Left forelimb (tissue), 1 donor: ENCODE measurements at regions not wholly inside any gene's neighbourhood (a gene's known extent, or its start where the extent isn't known, plus 50 kb on each side); places are given as distances from the start of the nearest gene placed in this dataset.
"Not testable (repeated sequence)": the region's sequence is repeated elsewhere in the genome, so short reads cannot be mapped to it uniquely, and the experiment has no call there.

ENCODE experiments used
- DNase-seq: peaks from one replicate; pipeline ENCODE4 v3.0.0-alpha.2; 2018; ENCODE audit warnings: low spot score

DNA sequence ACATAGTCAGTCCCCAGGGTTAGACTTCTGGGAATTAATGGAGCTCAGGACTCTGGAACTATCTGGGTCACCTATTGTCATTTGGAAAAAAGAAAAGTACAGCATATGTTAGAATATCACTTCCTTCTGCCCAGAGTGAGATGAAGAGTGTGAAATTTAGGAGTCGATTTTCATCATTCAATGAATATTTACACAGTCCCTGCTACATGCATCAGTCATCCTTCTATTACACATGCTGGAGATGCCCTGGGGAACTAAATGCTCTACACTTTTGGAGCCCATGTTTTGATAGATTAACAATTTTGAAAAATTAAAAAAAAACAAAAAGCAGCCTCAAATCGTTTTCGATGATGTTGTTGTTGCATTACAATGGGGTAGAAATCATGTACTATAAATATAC lies 315.4 kb downstream of the ALDH8A1 start:
- no peak for DNase-seq

DNA sequence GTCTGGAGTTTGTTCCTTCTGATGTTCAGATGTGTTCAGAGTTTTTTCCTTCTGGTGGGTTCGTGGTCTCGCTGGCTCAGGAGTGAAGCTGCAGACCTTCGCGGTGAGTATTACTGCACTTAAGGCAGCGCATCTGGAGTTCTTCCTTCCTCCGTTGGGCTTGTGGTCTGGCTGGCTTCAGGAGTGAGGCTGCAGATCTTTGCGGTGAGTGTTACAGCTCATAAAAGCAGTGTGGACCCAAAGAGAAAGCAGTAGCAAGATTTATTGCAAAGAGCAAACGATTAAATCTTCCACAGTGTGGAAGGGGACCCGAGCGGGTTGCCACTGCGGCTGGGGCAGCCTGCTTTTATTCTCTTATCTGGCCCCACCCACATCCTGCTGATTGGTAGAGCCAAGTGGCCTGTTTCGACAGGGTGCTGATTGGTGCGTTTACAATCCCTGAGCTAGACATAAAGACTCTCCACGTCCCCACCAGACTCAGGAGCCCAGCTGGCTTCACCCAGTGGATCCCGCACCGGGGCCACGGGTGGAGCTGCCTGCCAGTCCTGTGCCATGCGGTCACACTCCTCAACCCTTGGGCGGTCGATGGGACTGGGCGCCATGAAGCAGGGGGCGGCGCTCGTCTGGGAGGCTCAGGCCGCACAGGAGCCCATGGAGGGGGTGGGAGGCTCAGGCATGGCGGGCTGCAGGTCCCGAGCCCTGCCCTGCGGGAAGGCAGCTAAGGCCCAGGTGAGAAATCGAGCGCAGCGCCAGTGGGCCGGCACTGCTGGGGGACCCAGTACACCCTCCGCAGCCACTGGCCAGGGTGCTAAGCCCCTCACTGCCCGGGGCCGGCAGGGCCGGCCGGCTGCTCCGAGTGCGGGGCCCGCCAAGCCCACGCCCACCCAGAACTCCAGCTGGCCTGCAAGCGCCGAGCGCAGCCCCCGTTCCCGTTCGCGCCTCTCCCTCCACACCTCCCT lies 315.3 kb upstream of the SGK1 start:
- DNase-seq: not testable (repeated sequence)

DNA sequence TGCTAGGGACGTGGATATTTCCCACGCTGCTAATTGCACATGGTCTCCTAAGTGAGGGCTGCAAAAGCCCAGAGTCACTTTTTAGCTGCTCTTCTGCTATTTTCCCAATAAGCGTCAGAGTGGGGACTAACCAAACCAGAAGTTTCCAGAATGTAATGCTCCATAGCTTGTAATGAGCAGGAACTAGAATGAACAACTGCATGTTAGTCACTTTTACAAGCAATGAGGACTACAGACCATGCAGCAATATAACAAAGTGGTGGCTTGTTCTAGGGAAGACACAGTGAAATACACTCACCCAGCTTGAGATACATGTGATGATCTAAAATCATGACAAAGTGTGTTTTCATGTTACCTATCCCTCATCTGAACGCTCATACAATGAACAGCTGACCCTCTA lies 314.1 kb upstream of the SGK1 start:
- DNase-seq: no peak

DNA sequence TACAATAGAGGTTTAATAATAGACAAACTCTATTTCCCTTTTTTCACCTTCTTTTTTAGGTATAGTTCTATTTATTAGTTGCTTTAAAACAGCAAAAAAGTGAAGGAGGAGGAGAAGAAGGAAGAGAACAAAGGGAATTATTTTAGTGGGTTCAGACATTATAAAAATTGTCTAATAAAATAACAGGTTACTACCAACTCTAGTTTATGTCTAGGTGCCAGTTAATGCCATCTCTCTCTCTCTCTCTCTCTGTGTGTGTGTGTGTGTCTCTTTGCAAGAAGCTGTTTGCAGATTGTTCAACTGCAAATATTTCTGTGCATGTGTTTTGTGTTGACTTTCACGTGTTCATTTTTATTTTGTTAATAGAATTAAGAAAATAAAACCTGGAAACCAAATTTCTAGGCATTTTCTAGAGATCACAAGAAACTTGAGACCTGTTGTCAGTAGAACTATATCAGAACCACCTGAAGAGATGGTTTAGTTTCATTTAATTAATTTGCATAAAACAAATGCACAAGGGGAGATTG lies 313.5 kb upstream of the SGK1 start:
- DNase-seq: no peak

DNA sequence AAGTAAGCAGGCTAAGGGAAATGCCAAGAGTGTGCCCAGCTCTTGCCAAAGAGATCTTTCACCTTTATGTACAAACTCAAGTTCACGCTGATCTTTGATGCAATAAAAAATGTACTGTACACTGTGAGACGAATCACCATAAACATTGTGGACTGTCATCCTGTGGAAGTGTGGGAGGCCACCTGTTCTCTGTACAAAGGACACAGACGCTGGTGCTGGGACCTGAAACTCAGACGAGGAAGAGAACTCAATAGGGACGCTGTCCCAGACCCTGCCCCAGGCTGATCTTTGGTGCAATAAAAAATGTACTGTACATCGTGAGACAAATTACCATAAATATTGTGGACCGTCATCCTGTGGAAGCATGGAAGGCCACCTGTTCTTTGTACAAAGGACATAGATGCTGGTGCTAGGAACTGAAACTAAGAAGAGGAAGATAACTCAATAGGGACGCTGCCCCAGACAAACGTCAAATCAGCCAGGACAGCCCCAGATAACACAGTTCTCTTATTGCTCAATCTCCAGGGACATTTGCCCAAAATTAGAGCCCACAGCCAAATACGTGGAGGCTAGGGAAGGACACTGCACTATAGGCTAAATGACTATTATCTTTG lies 312.7 kb upstream of the SGK1 start:
- DNase-seq: no peak

DNA sequence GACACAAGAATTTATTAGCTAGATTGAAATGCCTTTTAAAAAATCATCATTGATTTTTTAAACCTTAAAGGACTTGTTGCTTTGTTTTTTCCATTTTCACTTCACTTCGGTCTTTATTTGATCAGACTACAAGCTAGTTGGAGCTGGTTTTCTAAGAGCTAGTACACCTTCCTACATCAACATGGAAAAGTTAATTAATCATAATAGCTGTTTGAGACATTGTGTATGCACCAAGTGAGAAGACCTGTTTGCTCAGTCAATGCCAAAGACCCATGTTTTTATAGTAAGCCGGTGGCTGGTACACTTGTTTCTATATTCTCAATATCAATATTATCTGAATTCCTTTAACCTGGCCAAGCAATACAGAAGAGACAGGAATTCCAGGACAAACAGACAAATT lies 310.2 kb upstream of the SGK1 start:
- DNase-seq: no peak

DNA sequence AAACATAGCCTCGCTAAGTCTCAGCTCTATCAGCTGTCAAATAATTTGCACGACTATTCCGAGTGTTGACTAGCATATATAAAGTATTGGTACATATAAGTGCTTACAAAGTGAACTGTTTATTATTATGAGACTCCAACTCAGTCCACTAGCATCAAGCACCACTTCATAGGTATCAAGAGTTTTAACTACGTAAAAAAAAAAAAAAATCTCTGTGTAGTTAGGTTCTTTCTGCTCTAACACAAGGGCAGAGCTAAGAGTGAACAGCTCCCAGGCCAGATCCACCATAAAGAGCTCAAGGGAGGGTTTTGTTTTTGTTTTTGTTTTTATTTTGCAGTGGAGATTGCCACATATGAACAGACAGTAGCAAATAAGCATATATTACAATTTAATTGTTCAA lies 309.8 kb upstream of the SGK1 start:
- no peak for DNase-seq

DNA sequence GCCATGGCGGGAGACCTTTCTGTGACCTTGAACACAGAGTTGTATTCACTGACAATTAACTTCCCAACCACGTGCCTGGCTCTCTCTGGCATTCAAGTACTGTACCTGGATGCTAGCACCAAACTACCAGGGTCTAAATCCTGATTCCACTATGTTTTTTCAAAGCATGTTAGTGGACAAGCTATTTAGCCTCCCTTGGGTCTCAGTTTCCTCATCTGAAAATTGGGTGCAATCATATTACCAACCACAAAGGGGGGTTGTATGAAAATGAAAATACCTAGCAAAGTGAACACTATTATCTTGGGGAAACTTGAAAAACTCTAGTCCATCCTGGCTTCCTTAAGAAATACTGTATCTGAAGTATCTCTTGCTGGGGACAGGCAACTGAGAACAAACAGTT lies 308.7 kb upstream of the SGK1 start:
- DNase-seq: no peak

DNA sequence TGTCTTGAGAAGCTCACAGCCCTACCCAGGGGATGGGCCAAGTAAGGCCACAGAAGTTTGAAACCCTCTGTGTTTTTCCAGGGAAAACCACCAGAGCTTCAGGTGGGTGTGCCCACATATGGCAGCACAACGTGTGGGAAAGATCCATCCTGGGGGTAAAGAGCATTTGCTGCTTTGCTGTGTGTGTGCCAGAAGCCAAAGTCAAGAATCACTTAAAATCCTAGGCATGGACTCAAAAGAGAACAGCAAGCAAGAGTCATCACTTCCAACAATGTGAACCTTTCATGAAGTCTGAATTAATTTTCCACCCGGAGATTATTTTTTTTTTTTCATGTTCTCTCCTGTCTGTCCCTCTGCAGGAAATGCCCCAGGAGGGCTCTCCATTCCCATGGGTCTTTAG lies 308.2 kb upstream of the SGK1 start:
- DNase-seq: no peak

DNA sequence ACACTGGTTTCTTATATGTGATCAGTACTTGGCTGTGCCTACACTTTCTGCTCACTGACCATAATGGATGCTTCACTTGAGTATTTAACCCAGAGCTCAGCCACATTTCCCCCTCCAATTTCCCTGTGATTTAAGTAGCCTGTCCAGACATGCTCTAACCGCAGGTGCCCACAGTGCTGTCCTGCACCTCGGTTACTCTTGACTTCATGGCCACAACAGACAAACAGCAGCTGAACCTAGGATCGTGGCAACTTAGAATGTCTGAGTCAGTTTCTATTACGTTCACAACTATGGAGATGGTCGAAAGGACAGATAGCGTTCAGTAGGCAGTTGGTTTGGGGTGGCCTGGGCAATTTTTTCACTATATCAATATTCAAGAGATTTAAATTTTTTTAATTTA lies 306.9 kb upstream of the SGK1 start:
- DNase-seq: no peak

DNA sequence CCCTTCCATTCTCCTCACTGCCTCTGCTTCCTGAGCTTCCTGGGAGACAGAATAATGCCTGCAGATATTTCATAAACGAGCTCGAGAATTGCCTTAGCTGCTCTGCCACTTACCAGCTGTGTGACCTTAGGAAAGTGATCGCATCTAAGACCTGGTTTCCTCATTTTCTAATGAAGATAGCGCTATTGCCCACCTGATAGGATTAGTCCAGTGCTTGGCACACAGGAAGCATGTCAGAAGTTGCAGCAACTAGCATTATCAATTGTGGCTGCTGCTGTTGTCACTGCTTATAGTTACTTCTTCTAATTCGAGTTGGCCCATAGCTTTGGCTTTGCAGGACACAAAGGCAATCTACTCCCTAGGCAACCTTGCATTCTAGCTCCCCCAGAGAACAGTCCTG lies 305.5 kb upstream of the SGK1 start:
- DNase-seq: no peak

DNA sequence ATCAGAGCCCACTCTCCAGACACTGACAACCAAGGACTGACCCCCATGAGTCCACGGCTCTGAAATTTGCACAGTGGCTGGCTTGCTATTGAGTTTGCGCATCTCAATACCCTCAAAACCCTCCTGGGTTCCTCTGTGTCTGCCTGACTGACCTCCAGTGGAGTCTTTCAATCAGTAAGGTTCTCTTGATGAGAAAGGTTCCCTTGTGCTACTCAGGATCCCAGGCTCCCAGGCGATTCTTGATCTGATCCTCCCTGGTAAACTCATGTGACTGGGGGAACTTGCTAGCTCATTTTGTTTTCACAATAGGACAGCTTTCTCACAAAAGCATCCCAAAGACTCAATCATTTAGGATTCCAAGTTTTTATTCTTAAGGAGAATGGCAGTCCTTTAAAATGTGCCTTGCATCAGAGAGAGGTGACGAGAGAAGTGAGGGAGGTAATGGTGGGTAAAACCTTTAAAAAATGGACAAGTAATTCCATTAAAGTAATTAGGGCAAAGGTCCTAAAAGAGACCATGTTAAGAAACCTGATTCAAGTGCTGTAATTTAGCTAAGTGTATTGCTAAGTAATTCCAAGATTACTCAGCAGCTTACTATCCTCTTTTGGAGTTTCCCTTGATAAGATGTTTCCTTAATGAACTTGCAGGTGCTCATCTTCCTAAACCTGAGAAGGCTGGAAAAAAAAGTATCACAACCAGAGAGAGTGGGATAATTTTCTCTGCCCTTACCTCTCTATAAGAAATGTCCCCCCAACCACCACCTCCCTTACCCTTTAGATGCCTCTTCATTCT lies 304.7 kb upstream of the SGK1 start:
- DNase-seq: no peak

DNA sequence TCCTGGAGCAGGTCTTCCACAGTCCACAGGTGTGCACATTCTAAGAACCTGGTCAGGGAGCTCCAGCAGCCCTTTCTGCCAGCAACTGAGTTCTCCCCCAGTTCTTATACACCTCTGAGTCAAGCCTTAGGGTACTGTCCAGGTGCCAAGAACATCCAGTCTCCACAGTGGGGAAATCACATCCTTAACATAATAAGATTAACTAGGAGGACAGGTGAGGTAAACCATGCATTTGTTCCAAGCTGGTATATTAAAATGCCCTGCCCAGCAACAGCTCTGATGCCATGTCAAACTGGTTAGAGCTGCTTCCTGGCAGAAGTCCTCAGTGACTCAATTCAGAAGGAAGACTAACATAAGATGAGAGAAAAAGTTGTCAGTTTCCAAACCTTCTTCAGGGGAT lies 303.9 kb upstream of the SGK1 start:
- no peak for DNase-seq

DNA sequence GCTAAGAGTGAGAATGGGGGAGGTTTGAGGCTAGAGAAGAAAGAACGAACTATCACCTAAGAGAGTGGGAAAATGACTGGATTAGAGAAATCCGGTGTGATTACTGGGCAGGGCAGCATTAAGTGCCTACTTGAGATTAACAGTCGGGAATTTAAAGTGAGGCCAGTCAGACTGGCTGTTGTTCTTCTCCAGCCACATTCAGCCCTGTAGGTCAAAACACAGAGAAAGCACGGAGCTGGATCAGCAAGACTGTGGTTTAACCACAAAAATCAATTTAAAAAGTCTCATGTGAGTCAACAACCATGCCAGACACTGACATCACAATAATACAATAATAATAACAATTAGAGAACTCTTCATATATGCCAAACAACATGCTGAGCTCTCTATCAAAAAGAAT lies 301.9 kb upstream of the SGK1 start:
- no peak for DNase-seq

DNA sequence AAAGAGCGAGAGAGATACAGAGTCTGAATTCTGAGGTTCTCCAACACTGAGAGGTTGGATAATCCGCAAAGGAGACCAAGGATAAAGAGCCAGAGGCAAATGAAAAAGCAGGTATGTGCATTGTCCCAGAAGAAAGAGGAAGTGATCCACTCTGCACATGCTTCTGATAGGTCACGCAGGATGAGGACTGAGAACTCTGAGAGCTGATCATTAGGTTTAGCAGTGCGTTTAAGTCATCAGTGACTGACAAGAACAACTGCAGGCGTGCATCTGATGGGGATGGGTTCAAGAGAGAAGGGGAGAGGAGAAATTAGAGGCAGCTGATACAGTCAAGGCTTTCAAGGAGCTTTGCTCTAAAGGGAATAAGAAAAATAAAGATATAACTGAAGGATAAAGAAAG lies 301.2 kb upstream of the SGK1 start:
- no peak for DNase-seq

DNA sequence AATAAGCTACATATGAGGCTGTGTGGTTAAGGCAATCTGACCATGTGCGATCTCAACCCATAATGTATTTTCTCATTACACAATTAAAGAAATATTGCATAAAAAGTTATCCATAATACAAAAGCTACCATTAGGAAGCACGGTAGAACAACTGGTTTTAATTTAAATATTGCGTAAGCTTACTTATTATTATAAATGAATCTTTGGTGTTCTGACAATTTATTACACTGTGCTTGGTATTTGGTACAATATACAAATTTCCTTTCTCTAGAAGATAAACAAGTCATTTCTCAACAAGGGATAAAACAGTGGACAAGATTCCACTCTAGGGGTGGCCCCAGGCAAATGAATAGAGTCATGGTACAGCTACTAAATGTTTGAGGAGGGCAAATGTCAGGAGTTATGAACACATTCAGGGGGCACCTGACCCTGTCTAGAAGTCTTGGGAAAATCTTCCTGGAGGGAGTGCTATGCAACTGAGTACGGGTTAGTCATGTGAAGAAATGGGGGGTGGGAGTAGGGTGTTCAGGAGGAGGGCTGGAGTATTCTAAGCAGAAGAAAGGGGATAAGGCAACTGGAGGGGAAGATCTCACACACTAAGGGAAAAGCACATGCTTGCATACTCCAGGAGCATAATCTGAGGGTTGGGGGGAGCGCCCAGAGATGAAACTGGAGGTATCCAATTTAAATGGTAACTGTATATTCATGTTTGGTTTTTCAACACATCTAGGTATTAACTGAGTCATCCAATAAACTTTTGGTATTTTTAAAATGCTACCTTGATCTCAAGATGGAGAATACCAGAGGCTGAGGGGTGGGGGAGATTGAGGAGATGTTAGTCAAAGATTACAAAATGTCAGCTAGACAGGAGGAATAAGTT lies 296.9 kb upstream of the SGK1 start:
- no peak for DNase-seq

DNA sequence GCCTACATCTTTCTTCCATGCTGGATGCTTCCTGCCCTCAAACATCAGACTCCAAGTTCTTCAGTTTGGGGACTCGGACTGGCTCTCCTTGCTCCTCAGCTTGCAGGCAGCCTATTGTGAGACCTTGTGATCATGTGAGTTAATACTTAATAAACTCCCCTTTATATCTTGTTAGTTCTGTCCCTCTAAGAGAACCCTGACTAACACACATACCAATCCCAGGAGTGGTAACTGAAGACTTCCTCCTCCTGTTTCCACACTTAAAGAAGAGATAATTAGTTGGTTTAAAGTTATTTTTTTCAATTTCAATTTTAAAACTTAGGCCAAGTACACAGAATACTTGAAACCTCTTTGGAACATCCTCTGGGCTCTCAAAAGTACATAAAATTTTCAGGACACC lies 294.2 kb upstream of the SGK1 start:
- DNase-seq: not testable (repeated sequence)

DNA sequence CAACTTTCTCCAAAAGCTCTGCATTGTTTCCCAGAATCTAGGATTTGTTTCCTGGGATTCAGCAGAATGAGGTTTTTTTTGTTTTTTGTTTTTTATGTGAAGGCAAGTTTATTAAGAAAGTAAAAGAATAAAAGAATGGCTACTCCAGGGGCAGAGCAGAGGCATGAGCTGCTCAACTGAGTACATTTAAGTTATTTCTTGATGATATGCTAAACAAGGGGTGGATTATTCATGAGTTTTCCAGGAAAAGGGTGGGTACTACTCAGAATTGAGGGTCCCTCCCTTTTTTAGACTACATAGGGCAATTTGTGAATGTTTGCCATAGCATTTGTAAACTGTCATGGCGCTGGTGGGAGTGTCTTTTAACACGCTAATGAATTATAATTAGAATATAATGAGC lies 292.5 kb upstream of the SGK1 start:
- no peak for DNase-seq

DNA sequence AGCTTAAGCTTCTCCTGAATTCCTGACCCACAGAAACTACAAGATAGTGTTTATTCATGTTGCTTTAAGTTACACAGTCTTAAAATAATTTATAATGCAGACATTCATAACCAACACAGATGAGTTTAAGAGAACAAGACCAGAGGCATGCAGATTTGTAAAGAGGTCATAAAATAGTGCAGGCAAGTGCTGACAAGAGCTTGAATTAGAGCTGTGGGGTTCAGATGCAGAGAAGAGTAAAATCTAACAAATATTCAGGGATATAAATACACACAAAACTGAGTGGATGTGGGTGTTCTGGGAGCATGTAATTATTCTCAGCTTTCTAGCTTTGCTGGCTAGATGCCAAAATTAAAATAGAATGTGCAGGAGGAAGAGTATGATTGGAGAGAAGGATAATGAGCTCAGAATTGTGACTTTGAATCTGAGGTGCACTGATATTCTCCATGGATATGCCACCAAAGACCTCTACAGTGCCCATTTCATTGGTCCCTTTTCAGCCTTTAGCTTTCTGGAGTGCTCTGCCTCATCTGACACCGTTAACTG lies 291.9 kb upstream of the SGK1 start:
- no peak for DNase-seq

DNA sequence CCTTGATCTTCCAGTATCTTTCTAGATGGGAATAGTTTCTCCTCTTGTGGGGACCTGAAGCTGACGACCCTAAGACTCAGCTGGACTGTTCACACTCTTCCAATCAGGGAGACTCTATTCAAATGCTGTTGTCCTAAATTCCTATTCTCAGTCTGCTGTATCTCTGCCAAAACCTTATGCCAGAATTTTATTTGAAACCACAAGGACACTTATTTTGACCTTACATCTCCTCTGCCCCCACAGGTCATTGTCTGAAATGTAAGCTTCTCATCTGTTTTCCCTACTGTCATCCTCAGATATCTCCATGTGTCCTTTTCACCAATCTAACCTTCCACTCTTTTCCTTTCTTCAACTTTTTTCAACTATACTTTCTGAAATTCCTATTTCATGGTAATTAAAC lies 289.5 kb upstream of the SGK1 start:
- no peak for DNase-seq

DNA sequence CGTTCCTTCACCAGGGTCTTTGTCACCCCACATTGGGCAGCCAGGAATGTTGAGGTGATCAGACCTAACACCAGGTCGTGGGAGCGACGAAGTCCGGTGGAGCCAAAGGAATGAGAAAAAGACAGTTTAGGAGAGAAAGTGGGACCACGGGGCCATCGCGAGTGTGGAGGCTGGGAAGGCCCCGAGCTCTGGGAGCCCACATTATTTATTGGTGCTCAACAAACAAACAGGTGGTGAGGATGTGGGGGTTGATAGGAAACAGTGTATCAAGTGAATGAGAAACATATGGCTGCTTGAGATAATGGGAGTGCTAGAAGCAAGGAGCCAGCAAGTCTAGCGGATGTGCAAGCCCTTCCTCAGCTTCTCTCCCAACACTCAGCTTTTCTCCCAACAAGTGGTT lies 287.1 kb upstream of the SGK1 start:
- DNase-seq: no peak
